Fibroblast of the aortic adventitia (primary cell): ENCODE measurements at regions not wholly inside any gene's neighbourhood (a gene's known extent, or its start where the extent isn't known, plus 50 kb on each side); places are given as distances from the start of the nearest gene placed in this dataset.
A peak's percentile ranks its signal among the peaks of the same experiment; 100 is the strongest.

Source experiments
- DNase-seq: peaks from one replicate; pipeline ENCODE4 v3.0.0-alpha.2; 2010; ENCODE audit warnings: low read depth
- H3K4me3 ChIP-seq: 2 replicates; pipeline ENCODE4 v1.5.1; 2011; ENCODE audit warnings: low read depth, mild to moderate bottlenecking, control low read depth, low read length, moderate library complexity
- CTCF ChIP-seq: IDR thresholded peaks from 2 replicates; pipeline ENCODE4 v1.5.1; 2011; ENCODE audit warnings: mild to moderate bottlenecking, low read length, control low read depth, inconsistent platforms; ENCODE audit not compliant: insufficient read depth

- no peak for TF ChIP-seq CTCF
- H3K4me3 ChIP-seq = no peak overlapping the region
- no peak for DNase-seq
These were observed 565.2 kb upstream of the SLIT2 start for GRCh38 chr4:19686456-19686855.

- DNase-seq = no peak
- no peak overlapping the region for H3K4me3 ChIP-seq
- no peak for TF ChIP-seq CTCF
These were observed 567.6 kb upstream of the SLIT2 start for GRCh38 chr4:19684084-19684483.

- H3K4me3 ChIP-seq = no peak overlapping the region
- no peak for TF ChIP-seq CTCF
These were observed 568.3 kb upstream of the SLIT2 start for GRCh38 chr4:19683426-19683825.

GRCh38 chr4:19677211-19677610, 574.5 kb upstream of the SLIT2 start:
- peak; percentile 22 for DNase-seq
- no peak overlapping the region for H3K4me3 ChIP-seq
- no peak for TF ChIP-seq CTCF

More at GRCh38 chr4:19683426-19683825, 568.3 kb upstream of the SLIT2 start:
- DNase-seq = no peak

- no peak for TF ChIP-seq CTCF
- H3K4me3 ChIP-seq = no peak overlapping the region
- DNase-seq = peak; percentile 78
These were observed 576.4 kb upstream of the SLIT2 start for GRCh38 chr4:19675172-19675811.

GRCh38 chr4:19659101-19659500, 592.6 kb upstream of the SLIT2 start:
- no peak overlapping the region for H3K4me3 ChIP-seq
- no peak for TF ChIP-seq CTCF
- no peak for DNase-seq

GRCh38 chr4:19657856-19658255, 593.8 kb upstream of the SLIT2 start:
- no peak for TF ChIP-seq CTCF
- no peak overlapping the region for H3K4me3 ChIP-seq
- DNase-seq = no peak
